ENCODE measurements at regions not wholly inside any gene's neighbourhood (a gene's known extent, or its start where the extent isn't known, plus 50 kb on each side); places are given as distances from the start of the nearest gene placed in this dataset.

DNA sequence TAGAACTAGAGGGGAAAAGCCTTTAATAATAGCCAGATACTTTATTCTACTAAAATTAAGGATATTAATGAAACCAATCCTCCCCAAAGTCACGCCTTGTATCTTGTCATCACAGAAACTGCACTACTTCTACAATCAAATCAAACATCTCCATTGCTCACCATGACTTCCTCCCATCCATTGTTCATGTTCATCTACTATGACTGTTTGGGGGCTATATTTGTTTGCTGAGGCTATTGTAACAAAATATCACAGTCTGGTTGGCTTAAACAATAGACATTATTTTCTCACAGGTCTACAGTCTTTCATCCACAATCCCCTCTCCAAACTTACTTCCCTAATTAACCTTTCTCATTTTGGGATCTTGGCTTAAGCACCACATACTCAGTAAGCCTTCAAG, 193.6 kb upstream of the FSCB start:
- TF ChIP-seq, protein P1, sequence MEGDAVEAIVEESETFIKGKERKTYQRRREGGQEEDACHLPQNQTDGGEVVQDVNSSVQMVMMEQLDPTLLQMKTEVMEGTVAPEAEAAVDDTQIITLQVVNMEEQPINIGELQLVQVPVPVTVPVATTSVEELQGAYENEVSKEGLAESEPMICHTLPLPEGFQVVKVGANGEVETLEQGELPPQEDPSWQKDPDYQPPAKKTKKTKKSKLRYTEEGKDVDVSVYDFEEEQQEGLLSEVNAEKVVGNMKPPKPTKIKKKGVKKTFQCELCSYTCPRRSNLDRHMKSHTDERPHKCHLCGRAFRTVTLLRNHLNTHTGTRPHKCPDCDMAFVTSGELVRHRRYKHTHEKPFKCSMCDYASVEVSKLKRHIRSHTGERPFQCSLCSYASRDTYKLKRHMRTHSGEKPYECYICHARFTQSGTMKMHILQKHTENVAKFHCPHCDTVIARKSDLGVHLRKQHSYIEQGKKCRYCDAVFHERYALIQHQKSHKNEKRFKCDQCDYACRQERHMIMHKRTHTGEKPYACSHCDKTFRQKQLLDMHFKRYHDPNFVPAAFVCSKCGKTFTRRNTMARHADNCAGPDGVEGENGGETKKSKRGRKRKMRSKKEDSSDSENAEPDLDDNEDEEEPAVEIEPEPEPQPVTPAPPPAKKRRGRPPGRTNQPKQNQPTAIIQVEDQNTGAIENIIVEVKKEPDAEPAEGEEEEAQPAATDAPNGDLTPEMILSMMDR (IDR thresholded peaks at IDR 0.05; ENCODE audit: low read depth, low read length, missing input control), result no peak
- TF ChIP-seq JUND (IDR thresholded peaks at IDR 0.05), result no peak
- no peak for TF ChIP-seq YY1 (IDR thresholded peaks at IDR 0.05)
- TF ChIP-seq EGR1 (IDR thresholded peaks at IDR 0.05; ENCODE audit: low read depth in 2 of 2), result no peak
- TF ChIP-seq, protein P2, sequence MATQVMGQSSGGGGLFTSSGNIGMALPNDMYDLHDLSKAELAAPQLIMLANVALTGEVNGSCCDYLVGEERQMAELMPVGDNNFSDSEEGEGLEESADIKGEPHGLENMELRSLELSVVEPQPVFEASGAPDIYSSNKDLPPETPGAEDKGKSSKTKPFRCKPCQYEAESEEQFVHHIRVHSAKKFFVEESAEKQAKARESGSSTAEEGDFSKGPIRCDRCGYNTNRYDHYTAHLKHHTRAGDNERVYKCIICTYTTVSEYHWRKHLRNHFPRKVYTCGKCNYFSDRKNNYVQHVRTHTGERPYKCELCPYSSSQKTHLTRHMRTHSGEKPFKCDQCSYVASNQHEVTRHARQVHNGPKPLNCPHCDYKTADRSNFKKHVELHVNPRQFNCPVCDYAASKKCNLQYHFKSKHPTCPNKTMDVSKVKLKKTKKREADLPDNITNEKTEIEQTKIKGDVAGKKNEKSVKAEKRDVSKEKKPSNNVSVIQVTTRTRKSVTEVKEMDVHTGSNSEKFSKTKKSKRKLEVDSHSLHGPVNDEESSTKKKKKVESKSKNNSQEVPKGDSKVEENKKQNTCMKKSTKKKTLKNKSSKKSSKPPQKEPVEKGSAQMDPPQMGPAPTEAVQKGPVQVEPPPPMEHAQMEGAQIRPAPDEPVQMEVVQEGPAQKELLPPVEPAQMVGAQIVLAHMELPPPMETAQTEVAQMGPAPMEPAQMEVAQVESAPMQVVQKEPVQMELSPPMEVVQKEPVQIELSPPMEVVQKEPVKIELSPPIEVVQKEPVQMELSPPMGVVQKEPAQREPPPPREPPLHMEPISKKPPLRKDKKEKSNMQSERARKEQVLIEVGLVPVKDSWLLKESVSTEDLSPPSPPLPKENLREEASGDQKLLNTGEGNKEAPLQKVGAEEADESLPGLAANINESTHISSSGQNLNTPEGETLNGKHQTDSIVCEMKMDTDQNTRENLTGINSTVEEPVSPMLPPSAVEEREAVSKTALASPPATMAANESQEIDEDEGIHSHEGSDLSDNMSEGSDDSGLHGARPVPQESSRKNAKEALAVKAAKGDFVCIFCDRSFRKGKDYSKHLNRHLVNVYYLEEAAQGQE (IDR thresholded peaks at IDR 0.05), result no peak
- TF ChIP-seq, protein P3, sequence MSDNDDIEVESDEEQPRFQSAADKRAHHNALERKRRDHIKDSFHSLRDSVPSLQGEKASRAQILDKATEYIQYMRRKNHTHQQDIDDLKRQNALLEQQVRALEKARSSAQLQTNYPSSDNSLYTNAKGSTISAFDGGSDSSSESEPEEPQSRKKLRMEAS (IDR thresholded peaks at IDR 0.05), result no peak
- TF ChIP-seq, protein P4, sequence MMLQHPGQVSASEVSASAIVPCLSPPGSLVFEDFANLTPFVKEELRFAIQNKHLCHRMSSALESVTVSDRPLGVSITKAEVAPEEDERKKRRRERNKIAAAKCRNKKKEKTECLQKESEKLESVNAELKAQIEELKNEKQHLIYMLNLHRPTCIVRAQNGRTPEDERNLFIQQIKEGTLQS (IDR thresholded peaks at IDR 0.05), result no peak
- no peak for TF ChIP-seq RAD21 (IDR thresholded peaks at IDR 0.05)
- TF ChIP-seq, protein P5, sequence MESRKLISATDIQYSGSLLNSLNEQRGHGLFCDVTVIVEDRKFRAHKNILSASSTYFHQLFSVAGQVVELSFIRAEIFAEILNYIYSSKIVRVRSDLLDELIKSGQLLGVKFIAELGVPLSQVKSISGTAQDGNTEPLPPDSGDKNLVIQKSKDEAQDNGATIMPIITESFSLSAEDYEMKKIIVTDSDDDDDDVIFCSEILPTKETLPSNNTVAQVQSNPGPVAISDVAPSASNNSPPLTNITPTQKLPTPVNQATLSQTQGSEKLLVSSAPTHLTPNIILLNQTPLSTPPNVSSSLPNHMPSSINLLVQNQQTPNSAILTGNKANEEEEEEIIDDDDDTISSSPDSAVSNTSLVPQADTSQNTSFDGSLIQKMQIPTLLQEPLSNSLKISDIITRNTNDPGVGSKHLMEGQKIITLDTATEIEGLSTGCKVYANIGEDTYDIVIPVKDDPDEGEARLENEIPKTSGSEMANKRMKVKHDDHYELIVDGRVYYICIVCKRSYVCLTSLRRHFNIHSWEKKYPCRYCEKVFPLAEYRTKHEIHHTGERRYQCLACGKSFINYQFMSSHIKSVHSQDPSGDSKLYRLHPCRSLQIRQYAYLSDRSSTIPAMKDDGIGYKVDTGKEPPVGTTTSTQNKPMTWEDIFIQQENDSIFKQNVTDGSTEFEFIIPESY (IDR thresholded peaks at IDR 0.05), result no peak
